ENCODE measurements at regions not wholly inside any gene's neighbourhood (a gene's known extent, or its start where the extent isn't known, plus 50 kb on each side); places are given as distances from the start of the nearest gene placed in this dataset.

DNA sequence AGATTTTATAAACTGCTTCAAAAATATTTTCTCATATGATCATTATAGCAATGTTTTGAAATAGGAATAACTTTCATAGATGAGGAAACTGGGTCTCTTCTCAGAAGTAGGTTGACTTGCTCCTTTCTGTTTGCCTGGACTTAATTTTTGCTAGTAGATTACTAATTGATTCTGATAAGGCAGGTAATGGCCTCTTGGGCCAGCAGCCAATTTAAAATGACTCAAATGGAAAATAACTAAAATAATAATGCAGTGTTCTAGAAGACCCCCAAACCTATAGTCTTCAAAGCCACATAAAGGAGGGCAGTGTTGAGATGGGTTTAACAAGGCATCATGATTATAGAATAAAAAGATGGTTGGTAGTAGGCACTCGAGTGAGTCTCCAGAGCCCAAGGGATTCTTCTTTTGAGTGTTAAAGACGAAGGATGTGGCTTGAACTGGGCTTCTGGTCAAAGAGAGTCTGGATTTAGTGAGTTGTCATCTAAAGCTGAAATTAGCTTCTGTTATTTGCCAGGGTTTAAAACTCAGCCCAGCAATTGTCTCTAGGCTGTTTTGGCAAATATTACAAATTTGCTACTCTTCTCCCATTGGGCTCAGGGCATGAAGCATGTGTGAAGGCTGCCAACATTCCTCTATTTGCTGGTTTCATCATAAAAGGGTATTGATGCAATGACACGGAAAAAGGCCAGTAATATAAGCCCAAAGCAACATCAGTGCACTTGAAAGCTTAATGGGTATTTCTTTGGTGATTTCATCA is 297.1 kb upstream of the MEIS2 start:
- Mint-ChIP-seq H3K36me3 (ENCODE audit: low read depth) (no peaks in the 10 kb centered on the region), H3K4me1 (peaks cover 13% of the 10 kb centered on the region; the same call in 2 of the 3 replicates), H3K27ac (no peak overlapping the region), H3K27me3 (ENCODE audit: insufficient read depth, low read depth, poor library complexity) (no peaks in the 10 kb centered on the region), H3K4me3 (no peak overlapping the region), H3K9me3 (peaks cover 5% of the 10 kb centered on the region; the same call in 1 of the 3 replicates)
- ATAC-seq: no peak
- peaks cover 11% of the 10 kb centered on the region; the same call in 1 of the 2 replicates for H3K4me1 ChIP-seq (ENCODE audit: insufficient read depth)
- H3K27me3 ChIP-seq (ENCODE audit: insufficient read depth): no peaks in the 10 kb centered on the region
- H3K9me2 ChIP-seq (ENCODE audit: insufficient read depth): no peaks in the 10 kb centered on the region
- no peak overlapping the region for H3K27ac ChIP-seq (ENCODE audit: low read depth)
- H3K36me3 ChIP-seq (ENCODE audit: insufficient read depth): no peaks in the 10 kb centered on the region
- H4K20me1 ChIP-seq (replicated peaks; ENCODE audit: insufficient read depth): no peaks in the 10 kb centered on the region
- no peak for DNase-seq (ENCODE audit: low spot score)
- H3K4me3 ChIP-seq: no peak overlapping the region
- no peak overlapping the region for H3K4me2 ChIP-seq
- no peaks in the 10 kb centered on the region for H3F3A ChIP-seq (replicated peaks; ENCODE audit: low read depth)
- H3K79me2 ChIP-seq (replicated peaks; ENCODE audit: insufficient read depth): no peaks in the 10 kb centered on the region
- no peak overlapping the region for H2AFZ ChIP-seq
- no peak for TF ChIP-seq ZNF331 (CRISPR knock-in tag; IDR thresholded peaks at IDR 0.05; ENCODE audit: low read depth)
- no peak for TF ChIP-seq ZNF462 (CRISPR knock-in tag; IDR thresholded peaks at IDR 0.05)
- TF ChIP-seq JUNB (IDR thresholded peaks at IDR 0.05; ENCODE audit: unreplicated experiment): no peak
- TF ChIP-seq CTCF (conservative IDR thresholded peaks at IDR 0.05; ENCODE audit: low read depth in 2 of 2): no peak
- no peak for TF ChIP-seq REST (IDR thresholded peaks at IDR 0.05; ENCODE audit: unreplicated experiment)
- no peak for TF ChIP-seq EZH2 (IDR thresholded peaks at IDR 0.05; ENCODE audit: low read depth, unreplicated experiment)

Measured in GM23338 (cell line).